Osteocyte (in vitro differentiated cells): ENCODE measurements at regions not wholly inside any gene's neighbourhood (a gene's known extent, or its start where the extent isn't known, plus 50 kb on each side); places are given as distances from the start of the nearest gene placed in this dataset.

Experiments
- DNase-seq: peaks from one replicate; pipeline ENCODE4 v3.0.0; 2021; ENCODE audit warnings: mixed read lengths; ENCODE audit not compliant: unreplicated experiment; ENCODE audit errors: extremely low spot score
- H3K27ac Mint-ChIP-seq: one replicate; pipeline ENCODE4 v1.8.0; 2021; ENCODE audit warnings: mild to moderate bottlenecking, mixed read lengths; ENCODE audit not compliant: unreplicated experiment
- H3K27me3 Mint-ChIP-seq: one replicate; pipeline ENCODE4 v1.8.0; 2021; ENCODE audit warnings: mixed read lengths; ENCODE audit not compliant: unreplicated experiment
- H3K36me3 Mint-ChIP-seq: one replicate; pipeline ENCODE4 v1.8.0; 2021; ENCODE audit warnings: mixed read lengths; ENCODE audit not compliant: unreplicated experiment
- H3K4me1 Mint-ChIP-seq: one replicate; pipeline ENCODE4 v1.8.0; 2021; ENCODE audit warnings: mixed read lengths; ENCODE audit not compliant: unreplicated experiment
- H3K4me3 Mint-ChIP-seq: one replicate; pipeline ENCODE4 v1.8.0; 2021; ENCODE audit warnings: mild to moderate bottlenecking, moderate library complexity, mixed read lengths; ENCODE audit not compliant: unreplicated experiment
- H3K9me3 Mint-ChIP-seq: one replicate; pipeline ENCODE4 v1.8.0; 2021; ENCODE audit warnings: mixed read lengths; ENCODE audit not compliant: unreplicated experiment
- TF ChIP-seq, protein P1 (sequence below): fragments of 200-600 bp; sonication (generic); IDR thresholded peaks from 2 replicates; pipeline ENCODE4 v1.5.0; 2021; ENCODE audit warnings: antibody characterized with exemption, mild to moderate bottlenecking, moderate library complexity

DNA sequence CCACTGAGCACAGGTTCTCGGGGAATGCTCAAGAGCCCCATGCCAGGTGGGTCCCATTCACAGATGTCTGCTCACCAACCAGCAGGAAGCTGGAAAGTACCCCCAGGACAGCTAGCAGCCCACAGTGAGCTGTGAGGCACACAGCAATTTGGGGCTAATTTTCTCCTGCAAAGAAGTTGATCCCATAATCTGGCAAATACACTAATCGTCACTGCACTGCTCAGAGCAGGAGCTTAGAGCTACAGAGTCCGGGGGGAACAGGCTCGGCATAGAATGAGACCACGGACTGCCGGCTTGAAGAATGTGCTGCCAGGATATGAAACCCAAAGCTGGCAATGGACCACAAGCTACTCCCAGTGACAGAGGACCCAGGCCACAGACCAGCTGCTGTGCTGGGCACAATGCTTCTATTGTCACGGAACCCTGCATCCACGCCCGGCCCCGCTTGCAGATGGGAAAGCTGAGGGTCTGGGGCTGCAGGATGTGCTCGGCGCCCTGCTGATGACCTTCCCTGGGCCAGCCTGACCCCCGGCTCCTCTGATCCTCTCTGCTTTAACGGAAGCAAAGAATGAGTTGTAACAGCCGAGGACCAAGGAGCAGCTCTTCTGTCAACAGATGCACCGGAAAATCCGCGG, 239.7 kb downstream of the CTTN start:
- H3K4me1 Mint-ChIP-seq = no peaks in the 10 kb centered on the region
- no peak overlapping the region for H3K4me3 Mint-ChIP-seq
- H3K27ac Mint-ChIP-seq = no peak overlapping the region
- no peaks in the 10 kb centered on the region for H3K9me3 Mint-ChIP-seq
- TF ChIP-seq, protein P1, sequence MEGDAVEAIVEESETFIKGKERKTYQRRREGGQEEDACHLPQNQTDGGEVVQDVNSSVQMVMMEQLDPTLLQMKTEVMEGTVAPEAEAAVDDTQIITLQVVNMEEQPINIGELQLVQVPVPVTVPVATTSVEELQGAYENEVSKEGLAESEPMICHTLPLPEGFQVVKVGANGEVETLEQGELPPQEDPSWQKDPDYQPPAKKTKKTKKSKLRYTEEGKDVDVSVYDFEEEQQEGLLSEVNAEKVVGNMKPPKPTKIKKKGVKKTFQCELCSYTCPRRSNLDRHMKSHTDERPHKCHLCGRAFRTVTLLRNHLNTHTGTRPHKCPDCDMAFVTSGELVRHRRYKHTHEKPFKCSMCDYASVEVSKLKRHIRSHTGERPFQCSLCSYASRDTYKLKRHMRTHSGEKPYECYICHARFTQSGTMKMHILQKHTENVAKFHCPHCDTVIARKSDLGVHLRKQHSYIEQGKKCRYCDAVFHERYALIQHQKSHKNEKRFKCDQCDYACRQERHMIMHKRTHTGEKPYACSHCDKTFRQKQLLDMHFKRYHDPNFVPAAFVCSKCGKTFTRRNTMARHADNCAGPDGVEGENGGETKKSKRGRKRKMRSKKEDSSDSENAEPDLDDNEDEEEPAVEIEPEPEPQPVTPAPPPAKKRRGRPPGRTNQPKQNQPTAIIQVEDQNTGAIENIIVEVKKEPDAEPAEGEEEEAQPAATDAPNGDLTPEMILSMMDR = no peak
- no peak for DNase-seq
- H3K36me3 Mint-ChIP-seq = no peaks in the 10 kb centered on the region
- peaks cover 17% of the 10 kb centered on the region for H3K27me3 Mint-ChIP-seq

DNA sequence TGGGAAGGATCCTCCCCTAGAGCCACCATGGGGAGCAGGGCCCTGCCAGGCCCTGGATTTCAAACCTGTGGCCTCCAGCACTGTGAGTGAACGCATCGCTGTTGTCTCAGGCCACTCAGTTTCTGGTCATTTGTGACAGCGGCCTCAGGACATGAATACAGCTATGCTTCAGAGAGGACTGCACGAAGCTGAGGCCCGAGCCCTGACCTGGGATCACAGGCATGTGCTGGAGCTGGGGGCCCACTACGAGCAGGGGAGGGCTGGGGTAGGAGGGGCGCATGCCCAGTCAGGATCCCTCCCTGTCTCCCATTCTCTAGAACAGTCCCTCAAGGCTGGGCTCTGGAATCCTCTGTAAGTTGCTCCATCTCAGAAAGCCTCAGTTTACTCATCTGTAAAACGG, 242.1 kb downstream of the CTTN start:
- DNase-seq = no peak

GRCh38 chr11:70641369-70641768, 243.0 kb downstream of the CTTN start:
- TF ChIP-seq, protein P1 = no peak
- Mint-ChIP-seq H3K4me3 (no peak overlapping the region), H3K36me3 (no peaks in the 10 kb centered on the region), H3K4me1 (no peaks in the 10 kb centered on the region), H3K27ac (no peak overlapping the region), H3K9me3 (no peaks in the 10 kb centered on the region), H3K27me3 (peaks cover 17% of the 10 kb centered on the region)
- no peak for DNase-seq

More for the DNA sequence above, 242.1 kb downstream of the CTTN start:
- Mint-ChIP-seq H3K36me3 (no peaks in the 10 kb centered on the region), H3K27me3 (peaks cover 17% of the 10 kb centered on the region), H3K9me3 (no peaks in the 10 kb centered on the region), H3K4me3 (no peak overlapping the region), H3K4me1 (no peaks in the 10 kb centered on the region), H3K27ac (no peak overlapping the region)
- TF ChIP-seq, protein P1 = no peak

DNA sequence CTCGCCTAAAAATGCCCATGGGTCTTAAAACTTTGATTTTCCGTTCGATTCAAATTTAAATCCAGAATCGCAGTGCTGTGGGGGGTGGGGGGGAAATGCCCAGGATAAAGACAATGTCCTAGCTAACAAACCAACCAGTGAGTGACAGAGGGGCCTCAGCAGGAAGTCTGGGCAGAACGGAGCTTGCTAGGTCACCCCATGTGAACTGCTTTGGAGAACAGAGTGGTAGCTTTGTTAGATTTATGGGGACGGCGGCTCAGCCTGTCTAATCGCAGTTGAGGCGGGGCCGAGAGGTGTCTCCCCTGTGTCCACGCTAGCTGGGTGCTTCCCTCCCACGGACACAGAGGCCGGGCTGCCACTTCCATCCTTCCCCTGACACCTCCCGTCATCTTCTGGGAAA, 243.9 kb downstream of the CTTN start:
- Mint-ChIP-seq H3K27ac (no peak overlapping the region), H3K9me3 (no peaks in the 10 kb centered on the region), H3K4me3 (no peak overlapping the region), H3K27me3 (peaks cover 17% of the 10 kb centered on the region), H3K36me3 (no peaks in the 10 kb centered on the region), H3K4me1 (no peaks in the 10 kb centered on the region)
- TF ChIP-seq, protein P1 = no peak
- no peak for DNase-seq

GRCh38 chr11:70643642-70644041, 245.3 kb downstream of the CTTN start:
- Mint-ChIP-seq H3K4me1 (no peaks in the 10 kb centered on the region), H3K4me3 (no peak overlapping the region), H3K9me3 (no peaks in the 10 kb centered on the region), H3K36me3 (no peaks in the 10 kb centered on the region), H3K27me3 (peaks cover 13% of the 10 kb centered on the region), H3K27ac (no peak overlapping the region)
- TF ChIP-seq, protein P1 = no peak
- no peak for DNase-seq
